GM12865 (cell line): ENCODE measurements at regions not wholly inside any gene's neighbourhood (a gene's known extent, or its start where the extent isn't known, plus 50 kb on each side); places are given as distances from the start of the nearest gene placed in this dataset.

Source experiments
- DNase-seq: peaks from one replicate; pipeline ENCODE4 v3.0.0; 2010; ENCODE audit warnings: low read depth
- H3K4me3 ChIP-seq: 2 replicates; pipeline ENCODE4 v1.5.1; 2011; ENCODE audit warnings: mild to moderate bottlenecking, low read depth, low read length, control low read depth
- CTCF ChIP-seq: IDR thresholded peaks from 2 replicates; pipeline ENCODE4 v1.5.1; 2011; ENCODE audit warnings: low read length, control low read depth, low read depth, inconsistent platforms; ENCODE audit not compliant: insufficient read depth; ENCODE audit errors: missing control alignments

GRCh38 chr4:176843710-176844109 lies 51.0 kb upstream of the VEGFC start:
- TF ChIP-seq CTCF, result no peak
- no peak overlapping the region for H3K4me3 ChIP-seq
- DNase-seq, result no peak

- DNase-seq, result no peak
- no peak overlapping the region for H3K4me3 ChIP-seq
- no peak for TF ChIP-seq CTCF
Observed at GRCh38 chr4:176844448-176844847, 51.7 kb upstream of the VEGFC start.

GRCh38 chr4:176845636-176846035 lies 52.9 kb upstream of the VEGFC start:
- no peak overlapping the region for H3K4me3 ChIP-seq
- no peak for DNase-seq
- TF ChIP-seq CTCF, result no peak

- no peak for DNase-seq
- TF ChIP-seq CTCF, result no peak
- no peak overlapping the region for H3K4me3 ChIP-seq
Observed at GRCh38 chr4:176849076-176849475, 56.4 kb upstream of the VEGFC start.

- no peak for DNase-seq
- TF ChIP-seq CTCF, result no peak
- no peak overlapping the region for H3K4me3 ChIP-seq
Observed at GRCh38 chr4:176850436-176850835, 57.7 kb upstream of the VEGFC start.

GRCh38 chr4:176856421-176856820 lies 63.7 kb upstream of the VEGFC start:
- TF ChIP-seq CTCF, result no peak
- H3K4me3 ChIP-seq, result no peak overlapping the region
- no peak for DNase-seq

GRCh38 chr4:176858839-176859238 lies 66.1 kb upstream of the VEGFC start:
- TF ChIP-seq CTCF, result no peak
- no peak for DNase-seq
- H3K4me3 ChIP-seq, result no peak overlapping the region
